ENCODE measurements at regions not wholly inside any gene's neighbourhood (a gene's known extent, or its start where the extent isn't known, plus 50 kb on each side); places are given as distances from the start of the nearest gene placed in this dataset.

DNA sequence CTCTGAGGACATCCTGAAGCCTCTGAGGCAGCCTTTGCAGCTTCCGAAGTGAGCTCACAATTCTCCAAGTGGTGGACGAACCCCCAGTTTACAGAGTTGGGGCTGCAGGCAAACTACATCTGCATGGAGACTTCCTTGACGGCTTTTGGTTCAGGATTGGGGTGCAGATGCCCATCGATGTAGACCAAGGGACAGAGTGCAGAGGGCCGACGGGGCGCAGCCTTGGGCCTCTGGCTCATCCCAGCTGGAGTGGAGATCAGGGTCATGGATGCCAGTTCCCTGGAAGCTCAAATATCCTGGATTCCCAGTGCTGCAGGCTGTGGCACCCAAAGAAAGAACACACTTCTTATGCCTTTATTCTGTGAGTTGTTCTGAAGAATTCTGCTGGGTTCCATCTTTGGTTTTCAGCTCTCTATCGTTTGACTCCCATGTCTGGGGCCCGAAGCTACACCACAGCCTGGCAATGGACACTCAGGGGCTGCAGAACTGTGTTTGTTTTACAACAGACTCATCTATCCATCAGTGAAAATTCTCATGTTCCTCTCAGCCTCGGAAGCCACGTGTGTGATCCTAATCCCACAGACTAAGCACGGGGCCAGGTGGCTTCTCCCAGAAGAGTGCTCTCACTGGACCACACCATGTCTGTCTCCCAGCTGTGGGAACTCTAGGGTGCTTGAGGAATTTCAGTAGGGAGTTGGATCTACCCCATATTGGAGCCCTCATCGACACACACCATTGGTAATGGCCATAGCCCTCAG, 414.1 kb upstream of the MYT1L start:
- intact Hi-C loops (cut with DNase I), result no loop called here

GRCh38 chr2:2744107-2744506, 413.0 kb upstream of the MYT1L start:
- no peak for TF ChIP-seq POLR2A (IDR thresholded peaks at IDR 0.05)
- TF ChIP-seq, protein P1, sequence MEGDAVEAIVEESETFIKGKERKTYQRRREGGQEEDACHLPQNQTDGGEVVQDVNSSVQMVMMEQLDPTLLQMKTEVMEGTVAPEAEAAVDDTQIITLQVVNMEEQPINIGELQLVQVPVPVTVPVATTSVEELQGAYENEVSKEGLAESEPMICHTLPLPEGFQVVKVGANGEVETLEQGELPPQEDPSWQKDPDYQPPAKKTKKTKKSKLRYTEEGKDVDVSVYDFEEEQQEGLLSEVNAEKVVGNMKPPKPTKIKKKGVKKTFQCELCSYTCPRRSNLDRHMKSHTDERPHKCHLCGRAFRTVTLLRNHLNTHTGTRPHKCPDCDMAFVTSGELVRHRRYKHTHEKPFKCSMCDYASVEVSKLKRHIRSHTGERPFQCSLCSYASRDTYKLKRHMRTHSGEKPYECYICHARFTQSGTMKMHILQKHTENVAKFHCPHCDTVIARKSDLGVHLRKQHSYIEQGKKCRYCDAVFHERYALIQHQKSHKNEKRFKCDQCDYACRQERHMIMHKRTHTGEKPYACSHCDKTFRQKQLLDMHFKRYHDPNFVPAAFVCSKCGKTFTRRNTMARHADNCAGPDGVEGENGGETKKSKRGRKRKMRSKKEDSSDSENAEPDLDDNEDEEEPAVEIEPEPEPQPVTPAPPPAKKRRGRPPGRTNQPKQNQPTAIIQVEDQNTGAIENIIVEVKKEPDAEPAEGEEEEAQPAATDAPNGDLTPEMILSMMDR (IDR thresholded peaks at IDR 0.05), result no peak
- no peaks in the 10 kb centered on the region for H3K9me3 ChIP-seq
- no peaks in the 10 kb centered on the region for H3K27me3 ChIP-seq
- no peak overlapping the region for H3K27ac ChIP-seq
- H3K4me3 ChIP-seq, result no peak overlapping the region
- ATAC-seq (no peak), DNase-seq (no peak)
- H3K36me3 ChIP-seq (replicated peaks in 1 of 2; ENCODE audit: insufficient read depth in 1 of 2, low read depth in 2 of 2), result no peaks in the 10 kb centered on the region
- no peaks in the 10 kb centered on the region for H3K4me1 ChIP-seq
- 61 to 65% methylated on average over 5 of the region's 5 CpGs for WGBS, 2 donors
- intact Hi-C loops (cut with DNase I), result no loop called here

More for the DNA sequence above, 414.1 kb upstream of the MYT1L start:
- no peak overlapping the region for H3K27ac ChIP-seq
- ATAC-seq (no peak), DNase-seq (no peak)
- H3K4me1 ChIP-seq, result no peaks in the 10 kb centered on the region
- H3K9me3 ChIP-seq, result no peaks in the 10 kb centered on the region
- TF ChIP-seq, protein P1 (IDR thresholded peaks at IDR 0.05), result no peak
- no peak for TF ChIP-seq POLR2A (IDR thresholded peaks at IDR 0.05)
- 71 to 75% methylated on average over 12 to 13 of the region's 13 CpGs for WGBS, 2 donors
- no peak overlapping the region for H3K4me3 ChIP-seq
- no peaks in the 10 kb centered on the region for H3K27me3 ChIP-seq
- H3K36me3 ChIP-seq (replicated peaks in 1 of 2; ENCODE audit: insufficient read depth in 1 of 2, low read depth in 2 of 2), result no peaks in the 10 kb centered on the region

- H3K9me3 ChIP-seq, result no peaks in the 10 kb centered on the region
- no peaks in the 10 kb centered on the region for H3K4me1 ChIP-seq
- ATAC-seq (peak; percentile 58), DNase-seq (peak; percentile 31 to 62 (median 36))
- H3K36me3 ChIP-seq (replicated peaks in 1 of 2; ENCODE audit: insufficient read depth in 1 of 2, low read depth in 2 of 2), result no peaks in the 10 kb centered on the region
- no peaks in the 10 kb centered on the region for H3K27me3 ChIP-seq
- intact Hi-C loops (cut with DNase I), result no loop called here
- H3K4me3 ChIP-seq, result no peak overlapping the region
- TF ChIP-seq, protein P1 (IDR thresholded peaks at IDR 0.05), result no peak
- no peak for TF ChIP-seq POLR2A (IDR thresholded peaks at IDR 0.05)
- WGBS, 2 donors, result 65 to 68% methylated on average over 2 to 6 of the region's 6 CpGs
- no peak overlapping the region for H3K27ac ChIP-seq
Observed at GRCh38 chr2:2743164-2743571, 412.1 kb upstream of the MYT1L start.

DNA sequence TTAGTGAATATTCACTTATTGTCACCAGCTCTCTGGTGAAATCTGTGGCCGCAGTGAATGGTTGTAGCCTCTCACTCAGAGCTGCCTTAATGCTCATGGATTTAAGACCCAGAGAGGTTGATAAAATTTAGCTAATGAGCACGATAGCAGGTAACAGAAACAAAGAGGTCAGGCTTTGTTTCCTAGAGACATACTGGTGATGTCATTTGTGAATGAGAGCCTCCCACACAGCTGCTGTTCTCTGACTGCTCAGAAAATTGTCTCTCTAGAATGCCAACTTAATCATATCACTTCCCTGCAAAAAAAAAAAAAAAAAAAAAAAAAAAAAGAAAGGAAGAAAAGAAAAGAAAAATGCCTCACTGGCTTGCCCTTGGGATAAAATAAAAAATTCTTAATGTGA, 411.7 kb upstream of the MYT1L start:
- DNase-seq, result no peak
- Histone ChIP-seq H3K27me3 (no peaks in the 10 kb centered on the region), H3K4me3 (no peak overlapping the region), H3K4me1 (no peaks in the 10 kb centered on the region), H3K27ac (no peak overlapping the region), H3K9me3 (no peaks in the 10 kb centered on the region), H3K36me3 (replicated peaks in 1 of 2; ENCODE audit: insufficient read depth in 1 of 2, low read depth in 2 of 2) (no peaks in the 10 kb centered on the region)
- no peak for ATAC-seq
- no peak for TF ChIP-seq POLR2A (IDR thresholded peaks at IDR 0.05)
- TF ChIP-seq, protein P1 (IDR thresholded peaks at IDR 0.05), result no peak
- intact Hi-C loops (cut with DNase I), result no loop called here
- WGBS, 2 donors, result 60 to 81% methylated on average over 2 of the region's 2 CpGs

GRCh38 chr2:2740238-2740775, 409.2 kb upstream of the MYT1L start:
- DNase-seq, result no peak
- no peaks in the 10 kb centered on the region for H3K9me3 ChIP-seq

More at GRCh38 chr2:2740238-2740775, 409.2 kb upstream of the MYT1L start:
- Histone ChIP-seq H3K4me3 (no peak overlapping the region), H3K36me3 (replicated peaks in 1 of 2; ENCODE audit: insufficient read depth in 1 of 2, low read depth in 2 of 2) (no peaks in the 10 kb centered on the region), H3K4me1 (no peaks in the 10 kb centered on the region), H3K27ac (no peak overlapping the region), H3K27me3 (no peaks in the 10 kb centered on the region)
- no peak for ATAC-seq
- WGBS, 2 donors, result 75 to 83% methylated on average over 1 of the region's 1 CpG
- no peak for TF ChIP-seq POLR2A (IDR thresholded peaks at IDR 0.05)
- TF ChIP-seq, protein P1 (IDR thresholded peaks at IDR 0.05), result no peak
- intact Hi-C loops (cut with DNase I), result no loop called here

Data from body of pancreas (tissue), 4 donors.